ENCODE measurements at regions not wholly inside any gene's neighbourhood (a gene's known extent, or its start where the extent isn't known, plus 50 kb on each side); places are given as distances from the start of the nearest gene placed in this dataset.

GRCh38 chr2:125324273-125324672, 1299.2 kb downstream of the CNTNAP5 start (continued):
- TF ChIP-seq ZNF180 (CRISPR knock-in tag; IDR thresholded peaks at IDR 0.05; ENCODE audit: borderline replicate concordance, low read depth): no peak
- TF ChIP-seq ZZZ3 (CRISPR knock-in tag; IDR thresholded peaks at IDR 0.05; ENCODE audit: borderline replicate concordance): no peak
- no peak for TF ChIP-seq MYPOP (CRISPR knock-in tag; IDR thresholded peaks at IDR 0.05)
- TF ChIP-seq ZNF431 (CRISPR knock-in tag; IDR thresholded peaks at IDR 0.05; ENCODE audit: borderline replicate concordance, low read depth): no peak
- no peak for TF ChIP-seq MEF2D (CRISPR knock-in tag; IDR thresholded peaks at IDR 0.05)
- no peak for TF ChIP-seq NFATC3 (CRISPR knock-in tag; IDR thresholded peaks at IDR 0.05)
- TF ChIP-seq ZNF543 (CRISPR knock-in tag; IDR thresholded peaks at IDR 0.05): no peak
- TF ChIP-seq EEA1 (CRISPR knock-in tag; IDR thresholded peaks at IDR 0.05; ENCODE audit: borderline replicate concordance): no peak

GRCh38 chr2:125330133-125330532, 1305.0 kb downstream of the CNTNAP5 start:
- Histone ChIP-seq H3K9ac (ENCODE audit: insufficient read depth, low read depth, low read length) (no peak overlapping the region), H3K27ac (ENCODE audit: extremely low read length, insufficient read depth, low read length) (no peak overlapping the region), H4K20me1 (ENCODE audit: insufficient read depth, low read length) (no peaks in the 10 kb centered on the region), H2AFZ (ENCODE audit: low read length) (no peak overlapping the region), H3K9me3 (ENCODE audit: low read length) (peaks cover 77% of the 10 kb centered on the region), H3K4me1 (ENCODE audit: insufficient read depth, low read length) (no peaks in the 10 kb centered on the region), H3K4me3 (replicated peaks in 1 of 3; ENCODE audit: insufficient read depth in 1 of 3, low read depth in 2 of 3, low read length in 3 of 3) (no peak overlapping the region), H3K4me2 (ENCODE audit: low read depth, low read length) (no peak overlapping the region), H3K27me3 (ENCODE audit: control insufficient read depth in 1 of 2, insufficient read depth in 2 of 2, low read length in 2 of 2) (no peaks in the 10 kb centered on the region), H3K79me2 (ENCODE audit: insufficient read depth, low read length) (no peaks in the 10 kb centered on the region), H3K36me3 (replicated peaks in 1 of 2; ENCODE audit: control insufficient read depth in 1 of 2, insufficient read depth in 2 of 2, low read length in 2 of 2) (no peaks in the 10 kb centered on the region)
- POLR2A ChIA-PET: no interaction called here
- no TSS peak for BruUV-seq (replicated peaks)
- FAIRE-seq (no peak), ATAC-seq (no peak), DNase-seq (ENCODE audit: low spot score) (no peak)
- TF ChIP-seq CC2D1A (CRISPR knock-in tag; IDR thresholded peaks at IDR 0.05) (no peak), RARA (CRISPR knock-in tag; IDR thresholded peaks at IDR 0.05) (no peak)
- intact Hi-C loops (cut with micrococcal nuclease; ENCODE audit: unreplicated experiment): no loop called here
- in situ Hi-C loops (cut with HindIII; ENCODE audit: extremely low pct_ligation_motif_present, low pct_unique_long_range_greater_than_20kb): no loop called here
- CTCF ChIA-PET (ENCODE audit: low intra/inter-chr PET ratio, low total read pairs): no interaction called here

Measured in HepG2 (cell line).